ENCODE measurements at regions not wholly inside any gene's neighbourhood (a gene's known extent, or its start where the extent isn't known, plus 50 kb on each side); places are given as distances from the start of the nearest gene placed in this dataset.

DNA sequence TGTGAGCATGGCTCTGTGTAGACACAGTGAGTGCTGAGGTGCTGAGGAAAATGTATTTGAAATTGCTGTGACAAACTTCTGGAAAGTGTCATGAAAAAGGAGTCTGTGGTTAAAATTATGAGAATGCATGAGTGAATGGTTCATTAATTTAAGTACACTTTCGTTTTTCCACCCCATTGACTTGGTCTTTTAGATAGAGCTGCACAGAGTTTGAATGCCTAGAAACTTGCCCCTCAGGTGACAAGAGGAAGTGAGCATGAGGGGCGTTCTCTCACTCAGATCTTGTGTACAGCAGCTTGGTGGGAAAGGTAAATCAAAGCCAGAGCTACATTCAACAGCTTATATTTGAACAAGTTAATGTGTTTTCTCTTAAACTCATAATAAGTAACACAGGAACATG, 296.8 kb downstream of the WDR72 start:
- TF ChIP-seq, protein P1, sequence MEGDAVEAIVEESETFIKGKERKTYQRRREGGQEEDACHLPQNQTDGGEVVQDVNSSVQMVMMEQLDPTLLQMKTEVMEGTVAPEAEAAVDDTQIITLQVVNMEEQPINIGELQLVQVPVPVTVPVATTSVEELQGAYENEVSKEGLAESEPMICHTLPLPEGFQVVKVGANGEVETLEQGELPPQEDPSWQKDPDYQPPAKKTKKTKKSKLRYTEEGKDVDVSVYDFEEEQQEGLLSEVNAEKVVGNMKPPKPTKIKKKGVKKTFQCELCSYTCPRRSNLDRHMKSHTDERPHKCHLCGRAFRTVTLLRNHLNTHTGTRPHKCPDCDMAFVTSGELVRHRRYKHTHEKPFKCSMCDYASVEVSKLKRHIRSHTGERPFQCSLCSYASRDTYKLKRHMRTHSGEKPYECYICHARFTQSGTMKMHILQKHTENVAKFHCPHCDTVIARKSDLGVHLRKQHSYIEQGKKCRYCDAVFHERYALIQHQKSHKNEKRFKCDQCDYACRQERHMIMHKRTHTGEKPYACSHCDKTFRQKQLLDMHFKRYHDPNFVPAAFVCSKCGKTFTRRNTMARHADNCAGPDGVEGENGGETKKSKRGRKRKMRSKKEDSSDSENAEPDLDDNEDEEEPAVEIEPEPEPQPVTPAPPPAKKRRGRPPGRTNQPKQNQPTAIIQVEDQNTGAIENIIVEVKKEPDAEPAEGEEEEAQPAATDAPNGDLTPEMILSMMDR (IDR thresholded peaks at IDR 0.05): no peak
- TF ChIP-seq POLR2A (IDR thresholded peaks at IDR 0.05) (no peak), POLR2AphosphoS5 (IDR thresholded peaks at IDR 0.05) (no peak), EP300 (IDR thresholded peaks at IDR 0.05) (no peak)
- H3K27me3 ChIP-seq: no peaks in the 10 kb centered on the region
- no peak for ATAC-seq
- 41 to 71% methylated on average over 2 of the region's 2 CpGs for WGBS, 2 donors (ENCODE audit: low coverage in 1 of 2)
- H3K27ac ChIP-seq: no peak overlapping the region
- no peak overlapping the region for H3K4me3 ChIP-seq
- H3K4me1 ChIP-seq: no peaks in the 10 kb centered on the region
- H3K9me3 ChIP-seq: peaks cover 0 to 13% (median 0%) of the 10 kb centered on the region in 3 donors
- H3K36me3 ChIP-seq: no peaks in the 10 kb centered on the region

DNA sequence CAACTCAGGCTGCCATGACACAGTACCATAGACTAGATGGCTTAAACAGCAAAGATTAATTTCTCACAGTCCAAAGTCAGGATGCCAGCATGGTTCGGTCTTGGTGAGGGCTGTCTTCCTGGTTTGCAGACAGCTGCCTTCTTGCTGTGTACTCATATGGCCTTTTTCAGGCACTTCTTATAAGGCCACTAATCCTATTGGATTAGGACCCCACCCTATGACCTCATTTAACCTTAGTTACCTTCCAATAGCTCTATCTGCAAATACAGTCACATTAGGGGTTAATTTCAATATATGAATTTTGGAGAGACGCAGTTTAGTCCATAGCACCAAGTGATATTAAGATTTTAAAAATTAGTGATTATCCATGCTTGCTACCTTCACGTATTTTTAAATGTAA, 297.8 kb downstream of the WDR72 start:
- peaks cover 0 to 13% (median 0%) of the 10 kb centered on the region in 3 donors for H3K9me3 ChIP-seq
- 83 to 85% methylated on average over 2 to 3 of the region's 3 CpGs for WGBS, 2 donors (ENCODE audit: low coverage in 1 of 2)
- TF ChIP-seq POLR2AphosphoS5 (IDR thresholded peaks at IDR 0.05): no peak
- TF ChIP-seq EP300 (IDR thresholded peaks at IDR 0.05): no peak
- TF ChIP-seq, protein P1 (IDR thresholded peaks at IDR 0.05): no peak
- no peak for TF ChIP-seq POLR2A (IDR thresholded peaks at IDR 0.05)
- no peak overlapping the region for H3K27ac ChIP-seq
- H3K36me3 ChIP-seq: no peaks in the 10 kb centered on the region
- no peak for ATAC-seq
- H3K4me1 ChIP-seq: no peaks in the 10 kb centered on the region
- no peaks in the 10 kb centered on the region for H3K27me3 ChIP-seq
- H3K4me3 ChIP-seq: no peak overlapping the region

DNA sequence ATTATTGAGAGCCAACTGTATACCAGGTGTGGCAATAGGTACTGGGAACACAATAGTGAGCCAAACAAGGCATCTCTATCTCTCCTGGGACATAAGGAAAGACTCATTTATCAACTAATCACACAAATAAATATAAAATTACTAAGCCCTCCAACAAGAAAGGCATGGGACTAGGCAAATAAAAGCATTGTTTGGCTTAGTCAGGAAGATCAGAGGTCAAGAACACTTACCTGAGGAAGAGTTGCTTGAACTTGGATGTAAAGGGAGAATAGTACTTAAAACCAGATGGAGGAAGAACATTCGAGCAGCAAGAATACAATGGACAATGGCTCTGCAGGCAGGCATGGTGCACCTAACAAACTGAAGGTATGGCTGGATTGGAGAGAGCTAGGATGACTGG, 300.7 kb downstream of the WDR72 start:
- Histone ChIP-seq H3K27ac (no peak overlapping the region), H3K9me3 (peaks cover 0 to 13% (median 0%) of the 10 kb centered on the region in 3 donors), H3K36me3 (no peaks in the 10 kb centered on the region), H3K4me1 (no peaks in the 10 kb centered on the region), H3K4me3 (no peak overlapping the region), H3K27me3 (no peaks in the 10 kb centered on the region)
- ATAC-seq: no peak
- TF ChIP-seq, protein P1 (IDR thresholded peaks at IDR 0.05): no peak
- TF ChIP-seq POLR2AphosphoS5 (IDR thresholded peaks at IDR 0.05): no peak
- TF ChIP-seq POLR2A (IDR thresholded peaks at IDR 0.05): no peak
- TF ChIP-seq EP300 (IDR thresholded peaks at IDR 0.05): no peak
- 81 to 83% methylated on average over 1 of the region's 1 CpG for WGBS, 2 donors (ENCODE audit: low coverage in 1 of 2)

DNA sequence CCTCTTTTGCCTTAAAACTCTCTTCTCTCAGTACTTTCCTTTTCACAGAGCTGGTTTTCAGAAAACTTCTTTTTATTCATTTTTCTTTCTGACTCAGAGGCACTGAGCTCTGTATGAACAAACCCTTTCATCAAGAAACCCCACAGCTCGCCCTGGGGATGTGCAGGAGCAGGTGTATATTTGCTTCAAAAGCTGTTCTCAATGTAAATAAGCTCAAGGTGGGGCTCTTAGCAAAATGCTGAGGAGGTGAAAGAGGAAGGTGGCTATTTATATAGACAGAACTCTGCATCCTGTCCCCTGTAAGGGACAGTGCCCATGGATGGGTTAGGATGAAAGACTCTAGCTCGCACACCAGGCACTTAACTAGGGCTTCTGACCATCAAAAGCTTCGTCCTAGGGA, 302.0 kb downstream of the WDR72 start:
- Histone ChIP-seq H3K4me3 (no peak overlapping the region), H3K9me3 (peaks cover 0 to 13% (median 0%) of the 10 kb centered on the region in 3 donors), H3K27ac (no peak overlapping the region), H3K4me1 (no peaks in the 10 kb centered on the region), H3K36me3 (no peaks in the 10 kb centered on the region), H3K27me3 (no peaks in the 10 kb centered on the region)
- TF ChIP-seq EP300 (IDR thresholded peaks at IDR 0.05) (no peak), POLR2A (IDR thresholded peaks at IDR 0.05) (no peak), POLR2AphosphoS5 (IDR thresholded peaks at IDR 0.05) (no peak)
- TF ChIP-seq, protein P1 (IDR thresholded peaks at IDR 0.05): no peak
- no peak for ATAC-seq
- 59 to 70% methylated on average over 2 of the region's 3 CpGs for WGBS, 2 donors (ENCODE audit: low coverage in 1 of 2)

DNA sequence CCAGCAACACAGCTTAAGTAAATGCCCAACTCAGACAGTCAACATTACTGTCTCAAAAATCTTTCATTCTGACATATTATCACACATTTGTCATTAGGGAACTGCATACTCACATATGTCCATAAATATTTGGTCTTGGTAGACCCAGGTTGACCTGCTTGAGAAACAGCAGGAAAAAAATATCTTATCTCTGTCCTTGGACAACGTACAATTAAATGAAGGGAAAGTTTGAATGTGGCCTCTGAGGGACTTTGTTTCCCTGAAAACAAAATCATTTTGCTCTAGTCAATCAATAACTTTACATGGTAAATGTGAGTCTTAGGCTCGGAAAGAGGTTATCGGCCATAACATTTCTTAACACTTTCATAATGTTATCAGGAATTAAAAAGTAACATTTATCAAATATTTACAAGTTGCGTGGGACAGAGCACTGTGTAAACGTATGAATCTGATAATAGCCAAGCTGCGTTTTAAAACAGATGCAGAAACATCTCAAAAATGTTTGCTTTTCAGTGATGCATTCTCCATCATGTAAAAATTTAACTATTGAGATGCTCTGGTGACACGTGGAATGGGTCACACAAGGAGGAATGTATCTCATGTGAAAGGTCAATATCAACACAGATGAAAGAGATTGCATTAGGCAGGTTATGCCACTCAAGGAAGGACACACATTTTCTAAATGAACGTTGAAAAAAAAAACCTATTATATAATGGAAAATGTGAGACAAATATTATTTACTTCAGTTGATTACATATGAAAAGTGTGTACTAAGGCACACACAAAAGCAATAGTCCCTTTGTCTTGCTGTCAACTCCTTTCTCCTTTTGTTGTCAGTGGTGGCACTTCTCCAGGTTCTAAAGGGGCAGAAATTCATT, 304.4 kb downstream of the WDR72 start:
- H3K36me3 ChIP-seq: no peaks in the 10 kb centered on the region
- H3K4me1 ChIP-seq: no peaks in the 10 kb centered on the region
- no peak for ATAC-seq
- H3K27me3 ChIP-seq: no peaks in the 10 kb centered on the region
- WGBS, 2 donors (ENCODE audit: low coverage in 1 of 2): 31 to 47% methylated on average over 8 of the region's 8 CpGs
- H3K27ac ChIP-seq: no peak overlapping the region
- H3K4me3 ChIP-seq: no peak overlapping the region
- H3K9me3 ChIP-seq: no peaks in the 10 kb centered on the region
- TF ChIP-seq, protein P1 (IDR thresholded peaks at IDR 0.05): no peak

Measured in gastroesophageal sphincter (tissue), 4 donors.